Upper lobe of left lung (tissue), 4 donors: ENCODE measurements at regions not wholly inside any gene's neighbourhood (a gene's known extent, or its start where the extent isn't known, plus 50 kb on each side); places are given as distances from the start of the nearest gene placed in this dataset.

Experiments
- EP300 ChIP-seq, 4 donors: sonication (generic); formaldehyde crosslinking; IDR thresholded peaks; one replicate each; pipeline ENCODE4 v1.5.1; 2017; ENCODE audit warnings: antibody characterized with exemption in 4 of 4, control low read depth in 2 of 4
- POLR2A ChIP-seq, 4 donors: fragments of 450-650 bp; IDR thresholded peaks; one replicate each; pipeline ENCODE4 v1.5.1; 2016 to 2017; ENCODE audit warnings: antibody characterized with exemption in 4 of 4, mild to moderate bottlenecking in 2 of 4
- POLR2AphosphoS5 ChIP-seq, 2 donors: sonication (generic); formaldehyde crosslinking; IDR thresholded peaks; one replicate each; pipeline ENCODE4 v1.5.1; 2017; ENCODE audit warnings: antibody characterized with exemption in 2 of 2
- TF ChIP-seq, protein P1 (sequence below), 6 experiments: fragments of 450-650 bp in 4 of 6; fragments of 200-600 bp in 2 of 6; sonication (generic) in 2 of 6; IDR thresholded peaks; one replicate each; pipeline ENCODE4 v1.5.1; 2016 to 2019; ENCODE audit warnings: antibody characterized with exemption in 6 of 6

DNA sequence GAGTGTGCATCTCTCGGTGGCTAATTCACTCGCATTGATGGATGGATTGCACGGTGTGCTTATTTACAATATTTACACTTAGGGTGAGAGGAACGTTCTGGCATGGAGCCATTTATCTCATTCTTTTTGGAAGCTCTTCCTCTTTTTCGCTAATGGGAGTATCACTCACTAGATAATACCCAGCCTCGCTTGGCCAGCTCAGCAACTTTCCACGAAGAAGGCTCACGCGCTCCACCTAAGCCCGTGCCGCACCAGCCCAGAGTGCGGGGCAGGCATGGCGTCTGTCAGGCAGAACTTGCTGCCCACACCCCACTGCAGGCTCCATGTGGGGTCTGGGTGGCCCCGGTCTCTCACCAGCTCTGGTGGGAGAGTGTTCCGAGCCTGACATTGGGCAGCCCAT, 484.9 kb downstream of the NPHP4 start:
- TF ChIP-seq, protein P1, sequence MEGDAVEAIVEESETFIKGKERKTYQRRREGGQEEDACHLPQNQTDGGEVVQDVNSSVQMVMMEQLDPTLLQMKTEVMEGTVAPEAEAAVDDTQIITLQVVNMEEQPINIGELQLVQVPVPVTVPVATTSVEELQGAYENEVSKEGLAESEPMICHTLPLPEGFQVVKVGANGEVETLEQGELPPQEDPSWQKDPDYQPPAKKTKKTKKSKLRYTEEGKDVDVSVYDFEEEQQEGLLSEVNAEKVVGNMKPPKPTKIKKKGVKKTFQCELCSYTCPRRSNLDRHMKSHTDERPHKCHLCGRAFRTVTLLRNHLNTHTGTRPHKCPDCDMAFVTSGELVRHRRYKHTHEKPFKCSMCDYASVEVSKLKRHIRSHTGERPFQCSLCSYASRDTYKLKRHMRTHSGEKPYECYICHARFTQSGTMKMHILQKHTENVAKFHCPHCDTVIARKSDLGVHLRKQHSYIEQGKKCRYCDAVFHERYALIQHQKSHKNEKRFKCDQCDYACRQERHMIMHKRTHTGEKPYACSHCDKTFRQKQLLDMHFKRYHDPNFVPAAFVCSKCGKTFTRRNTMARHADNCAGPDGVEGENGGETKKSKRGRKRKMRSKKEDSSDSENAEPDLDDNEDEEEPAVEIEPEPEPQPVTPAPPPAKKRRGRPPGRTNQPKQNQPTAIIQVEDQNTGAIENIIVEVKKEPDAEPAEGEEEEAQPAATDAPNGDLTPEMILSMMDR (IDR thresholded peaks at IDR 0.05), result no peak
- TF ChIP-seq POLR2AphosphoS5 (IDR thresholded peaks at IDR 0.05), result no peak
- TF ChIP-seq EP300 (IDR thresholded peaks at IDR 0.05), result no peak
- TF ChIP-seq POLR2A (IDR thresholded peaks at IDR 0.05), result no peak
